Gastrocnemius medialis (tissue), 4 donors: ENCODE measurements at regions not wholly inside any gene's neighbourhood (a gene's known extent, or its start where the extent isn't known, plus 50 kb on each side); places are given as distances from the start of the nearest gene placed in this dataset.

ENCODE experiments used
- ATAC-seq, 2 donors: fragments of 150-250 bp; one replicate each; pipeline ENCODE4 v1.9.1; 2016
- DNase-seq, 2 donors: peaks; one replicate each; pipeline ENCODE4 v3.0.0-alpha.2; 2019
- H3K27ac ChIP-seq, 4 donors: fragments of 200-600 bp; sonication (generic); 1 replicate in 1 of 4; 2 replicates in 3 of 4; pipeline ENCODE4 v1.5.1; 2016 to 2018; ENCODE audit warnings: mild to moderate bottlenecking in 2 of 4, moderate library complexity in 1 of 4
- H3K27me3 ChIP-seq, 3 donors: fragments of 200-600 bp; sonication (generic) in 2 of 3; 1 replicate in 1 of 3; 2 replicates in 2 of 3; pipeline versions ENCODE4 v1.5.1 to v1.6.0; 2016 to 2019; ENCODE audit warnings: mild to moderate bottlenecking in 1 of 3, moderate library complexity in 1 of 3
- H3K36me3 ChIP-seq, 2 donors: fragments of 200-600 bp; sonication (generic) in 1 of 2; one replicate each; pipeline ENCODE4 v1.5.1; 2017 to 2018
- H3K4me1 ChIP-seq, 2 donors: fragments of 200-600 bp; sonication (generic) in 1 of 2; one replicate each; pipeline ENCODE4 v1.5.1; 2016 to 2017; ENCODE audit warnings: mild to moderate bottlenecking in 2 of 2
- H3K4me3 ChIP-seq, 4 donors: fragments of 200-600 bp; sonication (generic) in 3 of 4; 1 replicate in 1 of 4; 2 replicates in 3 of 4; pipeline ENCODE4 v1.5.1; 2016 to 2019; ENCODE audit warnings: mild to moderate bottlenecking in 2 of 4
- H3K9me3 ChIP-seq, 3 donors: fragments of 200-600 bp; sonication (generic) in 2 of 3; 1 replicate in 1 of 3; 2 replicates in 2 of 3; pipeline ENCODE4 v1.5.1; 2016 to 2019
- CTCF ChIP-seq, 5 experiments: fragments of 450-650 bp in 3 of 5; fragments of 200-600 bp in 2 of 5; sonication (generic) in 2 of 5; IDR thresholded peaks in 4 of 5; conservative IDR thresholded peaks in 1 of 5; 1 replicate in 4 of 5; 2 replicates in 1 of 5; pipeline ENCODE4 v1.5.1; 2016 to 2019; ENCODE audit warnings: antibody characterized with exemption in 5 of 5, mild to moderate bottlenecking in 3 of 5, moderate library complexity in 3 of 5
- POLR2A ChIP-seq, 2 donors: fragments of 450-650 bp; IDR thresholded peaks; one replicate each; pipeline ENCODE4 v1.6.1; 2017; ENCODE audit warnings: antibody characterized with exemption in 2 of 2, mild to moderate bottlenecking in 2 of 2, moderate library complexity in 2 of 2
- in situ Hi-C, 4 donors: fragments of 200-750 bp; cut with MboI; loops; one replicate each; pipeline versions ENCODE4 v1.15.0 to v1.8.0; 2017; ENCODE audit warnings: low sequenced_read_pairs in 4 of 4
- intact Hi-C: fragments of 100-400 bp; cut with DNase I; formaldehyde crosslinking; loops from one replicate; pipeline ENCODE4 v1.15.1; 2023; ENCODE audit warnings: low total_unique reads

- intact Hi-C loops (no loop called here), in situ Hi-C loops (no loop called here)
- no peaks in the 10 kb centered on the region for H3K4me1 ChIP-seq
- DNase-seq (no peak), ATAC-seq (no peak)
- TF ChIP-seq POLR2A (IDR thresholded peaks at IDR 0.05) (no peak), CTCF (IDR thresholded peaks at IDR 0.05 in 4 of 5, conservative IDR thresholded peaks at IDR 0.05 in 1 of 5) (no peak)
- no peak overlapping the region for H3K27ac ChIP-seq
- H3K27me3 ChIP-seq = no peaks in the 10 kb centered on the region
- no peak overlapping the region for H3K4me3 ChIP-seq
- H3K36me3 ChIP-seq = no peaks in the 10 kb centered on the region
- H3K9me3 ChIP-seq = no peaks in the 10 kb centered on the region
Observed at GRCh38 chr15:85312929-85313331, 67.5 kb upstream of the AKAP13 start.

DNA sequence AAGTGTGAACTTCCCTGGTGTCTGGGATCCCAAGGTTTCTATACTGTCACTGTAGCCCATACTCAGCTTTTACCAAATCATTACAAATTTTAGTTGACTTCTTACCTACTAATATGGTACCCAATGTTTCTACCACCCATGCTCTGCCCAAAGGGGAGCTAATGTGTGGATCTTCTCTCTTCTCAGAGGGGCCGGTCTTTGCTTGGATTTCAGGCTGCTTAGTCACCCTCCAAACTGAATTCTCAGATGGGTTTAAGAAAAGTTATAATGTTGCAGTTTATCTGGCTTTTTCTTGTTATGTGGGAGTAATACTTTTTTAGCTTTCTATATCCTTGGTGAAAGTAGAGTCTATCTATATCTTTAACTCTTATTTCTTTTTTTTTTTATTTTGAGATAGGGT lies 67.1 kb upstream of the AKAP13 start:
- ATAC-seq (no peak), DNase-seq (no peak)
- Histone ChIP-seq H3K27me3 (no peaks in the 10 kb centered on the region), H3K27ac (no peak overlapping the region), H3K36me3 (no peaks in the 10 kb centered on the region), H3K4me3 (no peak overlapping the region), H3K4me1 (no peaks in the 10 kb centered on the region), H3K9me3 (no peaks in the 10 kb centered on the region)
- in situ Hi-C loops (no loop called here), intact Hi-C loops (no loop called here)
- no peak for TF ChIP-seq POLR2A (IDR thresholded peaks at IDR 0.05)
- TF ChIP-seq CTCF (IDR thresholded peaks at IDR 0.05 in 4 of 5, conservative IDR thresholded peaks at IDR 0.05 in 1 of 5) = no peak

DNA sequence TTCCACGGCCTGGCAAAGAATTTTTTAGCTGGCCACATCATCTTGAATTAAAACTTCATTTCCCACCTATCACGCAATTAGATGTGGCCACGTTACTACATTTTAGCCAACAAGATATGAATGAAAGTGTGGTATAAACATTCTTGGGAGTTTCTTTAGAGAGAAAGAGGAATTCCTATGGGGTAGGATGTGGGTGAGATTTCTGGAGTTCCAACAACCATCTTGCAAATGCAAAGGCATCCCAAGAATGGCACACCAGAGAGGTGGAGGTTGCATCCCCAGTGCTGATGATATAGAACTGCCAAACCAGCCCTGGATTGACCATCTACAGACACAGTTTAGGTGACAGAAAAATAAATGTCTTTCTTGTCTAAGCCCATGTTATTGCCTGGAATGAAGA lies 66.3 kb upstream of the AKAP13 start:
- in situ Hi-C loops = no loop called here
- TF ChIP-seq POLR2A (IDR thresholded peaks at IDR 0.05) (no peak), CTCF (IDR thresholded peaks at IDR 0.05 in 4 of 5, conservative IDR thresholded peaks at IDR 0.05 in 1 of 5) (no peak)
- H3K4me3 ChIP-seq = no peak overlapping the region
- H3K27ac ChIP-seq = no peak overlapping the region
- intact Hi-C loops = no loop called here
- no peak for DNase-seq
- no peak for ATAC-seq
- H3K36me3 ChIP-seq = no peaks in the 10 kb centered on the region
- H3K9me3 ChIP-seq = no peaks in the 10 kb centered on the region
- H3K4me1 ChIP-seq = no peaks in the 10 kb centered on the region
- no peaks in the 10 kb centered on the region for H3K27me3 ChIP-seq

- intact Hi-C loops = no loop called here
Observed at GRCh38 chr15:85314633-85315032, 65.8 kb upstream of the AKAP13 start.

More at GRCh38 chr15:85314633-85315032, 65.8 kb upstream of the AKAP13 start:
- Histone ChIP-seq H3K36me3 (no peaks in the 10 kb centered on the region), H3K4me3 (no peak overlapping the region), H3K9me3 (no peaks in the 10 kb centered on the region), H3K4me1 (no peaks in the 10 kb centered on the region), H3K27ac (no peak overlapping the region), H3K27me3 (no peaks in the 10 kb centered on the region)
- DNase-seq (no peak), ATAC-seq (no peak)
- no peak for TF ChIP-seq POLR2A (IDR thresholded peaks at IDR 0.05)
- no peak for TF ChIP-seq CTCF (IDR thresholded peaks at IDR 0.05 in 4 of 5, conservative IDR thresholded peaks at IDR 0.05 in 1 of 5)
- in situ Hi-C loops = no loop called here
